Upper lobe of right lung (tissue), 1 donor: ENCODE measurements at regions not wholly inside any gene's neighbourhood (a gene's known extent, or its start where the extent isn't known, plus 50 kb on each side); places are given as distances from the start of the nearest gene placed in this dataset.

Source experiments
- ATAC-seq: fragments of 200-7000 bp; cut with Tn5 transposase; one replicate; pipeline ENCODE4 v1.9.1; 2020; ENCODE audit warnings: mild to moderate bottlenecking, moderate library complexity
- DNase-seq: peaks from one replicate; pipeline ENCODE4 v3.0.0-alpha.2; 2020
- H3K27ac ChIP-seq: fragments of 200-600 bp; one replicate; pipeline ENCODE4 v1.8.0; 2022
- H3K27me3 ChIP-seq: fragments of 200-600 bp; one replicate; pipeline ENCODE4 v1.8.0; 2022; ENCODE audit warnings: mild to moderate bottlenecking
- H3K36me3 ChIP-seq: fragments of 200-600 bp; one replicate; pipeline ENCODE4 v1.8.0; 2022
- H3K4me1 ChIP-seq: fragments of 200-600 bp; one replicate; pipeline ENCODE4 v1.8.0; 2022
- H3K4me3 ChIP-seq: fragments of 200-600 bp; one replicate; pipeline ENCODE4 v1.8.0; 2022; ENCODE audit warnings: mild to moderate bottlenecking
- H3K9me3 ChIP-seq: fragments of 200-600 bp; one replicate; pipeline ENCODE4 v1.8.0; 2022
- intact Hi-C: fragments of 100-400 bp; cut with DNase I; formaldehyde crosslinking; loops from one replicate; pipeline ENCODE4 v1.11.0; 2022
- TF ChIP-seq, protein P1 (sequence below): fragments of 200-600 bp; IDR thresholded peaks from one replicate; pipeline ENCODE4 v1.8.0; 2022; ENCODE audit warnings: antibody characterized with exemption
- donor health status: DM: no; HTN: yes; CAD: no; lungs with severe emphysema.

DNA sequence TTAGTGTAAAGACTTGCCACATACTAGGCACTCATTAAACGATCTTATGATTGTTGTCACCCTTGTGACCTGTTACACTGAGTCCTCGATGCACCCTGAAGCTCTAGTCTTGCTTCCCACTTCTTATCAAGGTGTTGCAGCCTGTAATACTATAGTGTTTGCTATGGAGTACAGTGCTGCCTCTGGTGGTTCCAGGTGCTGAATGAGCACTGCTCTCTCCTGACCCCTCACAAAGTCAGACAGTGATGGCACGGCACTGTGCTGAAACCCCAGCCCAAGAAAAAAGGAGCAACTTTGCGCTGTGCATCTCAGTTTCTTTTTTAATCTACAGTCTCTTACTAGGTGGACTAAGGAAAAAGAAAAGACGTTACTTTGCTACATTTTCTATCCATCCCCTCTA lies 106.3 kb downstream of the GC start:
- no peaks in the 10 kb centered on the region for H3K4me1 ChIP-seq
- no peaks in the 10 kb centered on the region for H3K27me3 ChIP-seq
- H3K36me3 ChIP-seq = no peaks in the 10 kb centered on the region
- H3K9me3 ChIP-seq = no peaks in the 10 kb centered on the region
- TF ChIP-seq, protein P1, sequence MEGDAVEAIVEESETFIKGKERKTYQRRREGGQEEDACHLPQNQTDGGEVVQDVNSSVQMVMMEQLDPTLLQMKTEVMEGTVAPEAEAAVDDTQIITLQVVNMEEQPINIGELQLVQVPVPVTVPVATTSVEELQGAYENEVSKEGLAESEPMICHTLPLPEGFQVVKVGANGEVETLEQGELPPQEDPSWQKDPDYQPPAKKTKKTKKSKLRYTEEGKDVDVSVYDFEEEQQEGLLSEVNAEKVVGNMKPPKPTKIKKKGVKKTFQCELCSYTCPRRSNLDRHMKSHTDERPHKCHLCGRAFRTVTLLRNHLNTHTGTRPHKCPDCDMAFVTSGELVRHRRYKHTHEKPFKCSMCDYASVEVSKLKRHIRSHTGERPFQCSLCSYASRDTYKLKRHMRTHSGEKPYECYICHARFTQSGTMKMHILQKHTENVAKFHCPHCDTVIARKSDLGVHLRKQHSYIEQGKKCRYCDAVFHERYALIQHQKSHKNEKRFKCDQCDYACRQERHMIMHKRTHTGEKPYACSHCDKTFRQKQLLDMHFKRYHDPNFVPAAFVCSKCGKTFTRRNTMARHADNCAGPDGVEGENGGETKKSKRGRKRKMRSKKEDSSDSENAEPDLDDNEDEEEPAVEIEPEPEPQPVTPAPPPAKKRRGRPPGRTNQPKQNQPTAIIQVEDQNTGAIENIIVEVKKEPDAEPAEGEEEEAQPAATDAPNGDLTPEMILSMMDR = no peak
- DNase-seq (no peak), ATAC-seq (no peak)
- no peak overlapping the region for H3K27ac ChIP-seq
- intact Hi-C loops = no loop called here
- H3K4me3 ChIP-seq = no peak overlapping the region

DNA sequence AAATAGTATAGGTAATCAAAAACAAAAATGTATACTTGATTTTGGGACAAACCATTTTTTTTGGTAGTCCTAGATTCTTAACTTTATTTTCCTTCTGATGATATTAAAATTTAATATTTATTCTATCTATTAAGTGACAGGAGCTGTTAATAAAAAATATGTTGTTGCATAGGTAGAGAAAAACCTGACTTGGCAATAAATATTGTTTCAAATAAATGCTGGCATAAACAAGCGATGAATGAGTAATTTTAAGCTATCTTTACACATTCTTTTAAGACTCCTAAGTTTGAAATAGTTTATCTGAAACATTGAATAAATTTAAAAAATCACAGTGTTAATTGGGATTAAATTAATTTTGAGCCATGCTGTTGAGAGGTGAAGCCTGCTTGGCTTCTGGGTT lies 114.6 kb downstream of the GC start:
- Histone ChIP-seq H3K4me3 (no peak overlapping the region), H3K27ac (no peak overlapping the region), H3K9me3 (no peaks in the 10 kb centered on the region), H3K4me1 (no peaks in the 10 kb centered on the region), H3K27me3 (no peaks in the 10 kb centered on the region), H3K36me3 (no peaks in the 10 kb centered on the region)
- ATAC-seq (no peak), DNase-seq (no peak)
- TF ChIP-seq, protein P1 = no peak
- intact Hi-C loops = no loop called here

DNA sequence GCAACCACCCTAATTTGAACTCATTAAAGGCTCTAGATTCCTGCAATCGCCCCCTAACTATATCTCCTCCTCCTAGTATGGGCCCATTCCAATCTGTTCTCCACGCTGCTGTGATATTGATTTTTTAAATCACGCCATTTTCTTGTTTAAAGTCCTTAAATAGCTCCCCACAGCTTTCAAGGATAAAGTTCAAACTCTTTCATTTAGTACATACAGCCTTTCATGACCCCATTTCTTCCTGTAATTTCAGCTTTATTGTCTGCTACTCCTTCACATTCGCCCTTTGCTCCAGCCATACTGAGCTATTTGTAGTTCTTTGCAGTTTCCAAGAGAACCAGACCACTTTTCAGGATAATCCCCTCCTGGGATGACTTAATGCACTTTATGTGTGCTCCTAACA lies 118.5 kb downstream of the GC start:
- no peak for ATAC-seq
- intact Hi-C loops = no loop called here
- H3K4me3 ChIP-seq = no peak overlapping the region
- no peaks in the 10 kb centered on the region for H3K4me1 ChIP-seq
- no peak for DNase-seq
- TF ChIP-seq, protein P1 = no peak
- H3K36me3 ChIP-seq = no peaks in the 10 kb centered on the region
- no peaks in the 10 kb centered on the region for H3K9me3 ChIP-seq
- no peak overlapping the region for H3K27ac ChIP-seq
- H3K27me3 ChIP-seq = no peaks in the 10 kb centered on the region

DNA sequence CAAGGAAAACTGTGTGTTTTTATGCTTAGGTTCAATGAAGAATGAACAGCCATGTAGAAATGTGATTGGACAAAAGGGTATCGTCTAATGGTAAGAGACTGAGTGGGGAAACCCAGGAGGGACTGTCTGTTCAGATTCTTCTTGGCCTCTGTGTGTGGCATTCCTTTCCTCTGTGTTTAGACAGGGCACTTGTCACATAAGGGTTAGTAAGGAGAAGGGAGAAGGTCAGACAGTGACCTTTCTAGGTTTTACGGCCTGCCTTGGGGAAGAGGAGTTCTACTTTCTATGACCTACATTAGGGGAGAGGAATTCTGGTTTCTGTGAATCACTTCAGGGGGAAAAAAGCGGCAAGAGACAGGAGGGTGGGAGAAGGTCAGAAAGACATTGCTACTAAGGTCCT lies 119.5 kb downstream of the GC start:
- H3K4me3 ChIP-seq = no peak overlapping the region
- H3K27me3 ChIP-seq = no peaks in the 10 kb centered on the region
- H3K9me3 ChIP-seq = no peaks in the 10 kb centered on the region
- intact Hi-C loops = no loop called here
- no peak for ATAC-seq
- DNase-seq = no peak
- no peaks in the 10 kb centered on the region for H3K36me3 ChIP-seq
- TF ChIP-seq, protein P1 = no peak
- H3K27ac ChIP-seq = no peak overlapping the region
- no peaks in the 10 kb centered on the region for H3K4me1 ChIP-seq

DNA sequence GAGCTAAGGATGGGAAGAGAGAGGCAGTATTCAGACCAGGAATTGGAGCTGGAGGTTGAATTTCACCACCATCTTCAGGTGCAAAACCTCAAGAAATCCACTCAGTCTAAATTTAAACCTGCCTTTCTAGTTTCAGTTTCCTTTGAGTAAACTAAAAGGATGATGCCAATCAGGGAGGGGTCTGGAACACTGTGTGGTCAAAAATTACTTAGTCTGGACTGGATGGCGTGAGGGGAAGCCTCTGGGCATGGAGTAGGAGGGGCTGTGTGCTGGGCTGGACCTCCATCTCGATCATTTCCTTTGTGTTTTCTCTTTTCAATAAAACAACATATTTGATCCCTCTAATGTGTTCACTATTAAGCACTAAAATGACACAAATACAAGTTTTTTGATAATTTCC lies 120.1 kb downstream of the GC start:
- ATAC-seq (peak; percentile 25), DNase-seq (no peak)
- no peak overlapping the region for H3K4me3 ChIP-seq
- H3K36me3 ChIP-seq = no peaks in the 10 kb centered on the region
- H3K4me1 ChIP-seq = no peaks in the 10 kb centered on the region
- no peak overlapping the region for H3K27ac ChIP-seq
- no peaks in the 10 kb centered on the region for H3K27me3 ChIP-seq
- no peaks in the 10 kb centered on the region for H3K9me3 ChIP-seq
- intact Hi-C loops = no loop called here
- TF ChIP-seq, protein P1 = no peak

DNA sequence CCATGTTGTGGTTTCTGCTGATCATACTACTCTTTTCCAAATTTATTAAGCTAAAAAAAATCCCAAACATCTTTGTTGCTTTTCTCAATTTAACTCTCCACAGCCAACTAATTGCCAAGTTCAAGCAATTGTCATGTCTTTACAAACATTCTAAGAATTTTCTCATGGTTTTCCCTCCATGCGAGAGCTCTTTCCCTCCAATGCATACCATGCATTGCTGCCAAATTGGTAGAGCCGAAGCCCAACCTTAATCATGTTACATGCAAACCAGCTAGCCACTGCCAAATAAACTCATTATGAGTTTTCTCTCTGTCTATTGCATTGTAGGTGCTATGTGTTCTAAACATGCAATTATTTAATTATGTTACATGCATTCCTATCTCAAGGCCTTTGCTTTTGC lies 123.9 kb downstream of the GC start:
- Histone ChIP-seq H3K36me3 (no peaks in the 10 kb centered on the region), H3K27me3 (no peaks in the 10 kb centered on the region), H3K9me3 (no peaks in the 10 kb centered on the region), H3K4me3 (no peak overlapping the region), H3K4me1 (no peaks in the 10 kb centered on the region), H3K27ac (no peak overlapping the region)
- TF ChIP-seq, protein P1 = no peak
- ATAC-seq (no peak), DNase-seq (no peak)
- intact Hi-C loops = no loop called here
